Heart left ventricle (tissue), 16 donors: ENCODE measurements at regions not wholly inside any gene's neighbourhood (a gene's known extent, or its start where the extent isn't known, plus 50 kb on each side); places are given as distances from the start of the nearest gene placed in this dataset.

Experiments used
- ATAC-seq, 4 donors: fragments of 200-7000 bp; cut with Tn5 transposase; one replicate each; pipeline ENCODE4 v1.9.1; 2020 to 2022; ENCODE audit warnings: moderate library complexity in 4 of 4, mild to moderate bottlenecking in 3 of 4, moderate number of reproducible peaks in 1 of 4
- DNase-seq, 5 donors: peaks; one replicate each; pipeline ENCODE4 v3.0.0-alpha.2; 2020
- H3K27ac ChIP-seq, 12 donors: fragments of 200-600 bp; sonication (generic) in 4 of 12; one replicate each; pipeline versions ENCODE4 v1.5.0 to v1.8.0; 2016 to 2022; ENCODE audit warnings: mild to moderate bottlenecking in 2 of 12
- H3K27me3 ChIP-seq, 9 donors: fragments of 200-600 bp; sonication (generic) in 2 of 9; one replicate each; pipeline versions ENCODE4 v1.5.1 to v1.8.0; 2016 to 2022; ENCODE audit warnings: mild to moderate bottlenecking in 3 of 9
- H3K36me3 ChIP-seq, 9 donors: fragments of 200-600 bp; sonication (generic) in 2 of 9; one replicate each; pipeline versions ENCODE4 v1.5.0 to v1.8.0; 2018 to 2022; ENCODE audit warnings: mild to moderate bottlenecking in 2 of 9
- H3K4me1 ChIP-seq, 12 donors: fragments of 200-600 bp; sonication (generic) in 4 of 12; one replicate each; pipeline versions ENCODE4 v1.5.0 to v1.8.0; 2016 to 2022; ENCODE audit warnings: mild to moderate bottlenecking in 3 of 12
- H3K4me3 ChIP-seq, 12 donors: fragments of 200-600 bp; sonication (generic) in 4 of 12; one replicate each; pipeline versions ENCODE4 v1.5.0 to v1.8.0; 2017 to 2022; ENCODE audit warnings: mild to moderate bottlenecking in 9 of 12, moderate library complexity in 4 of 12
- H3K9me3 ChIP-seq, 12 donors: fragments of 200-600 bp; sonication (generic) in 4 of 12; one replicate each; pipeline versions ENCODE4 v1.5.0 to v1.8.0; 2016 to 2022; ENCODE audit warnings: mild to moderate bottlenecking in 1 of 12
- POLR2A ChIP-seq, 2 donors: fragments of 450-650 bp; IDR thresholded peaks; one replicate each; pipeline ENCODE4 v1.6.1; 2017; ENCODE audit warnings: antibody characterized with exemption in 2 of 2, mild to moderate bottlenecking in 2 of 2, moderate library complexity in 2 of 2
- whole genome bisulfite sequencing, 4 donors: extraction: QIAGEN DNeasy Blood & Tissue Kit in 2 of 4; methylation state at CpG; one replicate each; pipeline versions ENCODE4 v1.1.5 to v1.1.7; 2013 to 2018; 5-methylcytosine and 5-hydroxymethylcytosine counted together
- intact Hi-C, 10 donors: fragments of 100-400 bp; cut with DNase I; formaldehyde crosslinking; loops; one replicate each; pipeline versions ENCODE4 v1.11.1 to v1.14.2; 2022
- TF ChIP-seq, protein P1 (sequence below), 12 donors: fragments of 200-600 bp; sonication (generic) in 4 of 12; IDR thresholded peaks; one replicate each; pipeline versions ENCODE4 v1.5.0 to v1.8.0; 2018 to 2022; ENCODE audit warnings: antibody characterized with exemption in 12 of 12, mild to moderate bottlenecking in 5 of 12
- donor health status: ischemic (EF 13 %, LVEDD 7.1; RV severe dilation, severe dysfunction).
- donor health status: healthy with polysubstance abuse.
- donor health status: DM: no; HTN: yes; CAD: no.
- donor health status: DM: no; HTN: no; CAD: no.
- donor health status: ischemic (EF 25% LVEDD 6.9; RV normal size, moderate dysfunction).
- donor health status: ischemic (EF 25% LVEDD 5.7; RV mildly dilated, moderate dysfunction).
- donor health status: healthy.
- donor health status: DM: yes; HTN: yes; CAD: no.
- donor health status: ischemic (EF 35%, LVEDD 5.7; RV mildly dilated, moderate dysfunction).
- donor health status: nonischemic (EF 11% LVEDD 7.7; RV severe dilation, severe dysfunction).
- donor health status: DM: yes; HTN: yes; CAD: no.
- donor health status: PGD.
- donor health status: ischemic (EF 29% LVEDD 5.4; RV normal size, mild dysfunction).
- donor health status: nonischemic (EF 23%, LVEDD 6.1; RV moderate dilation, normal function).

DNA sequence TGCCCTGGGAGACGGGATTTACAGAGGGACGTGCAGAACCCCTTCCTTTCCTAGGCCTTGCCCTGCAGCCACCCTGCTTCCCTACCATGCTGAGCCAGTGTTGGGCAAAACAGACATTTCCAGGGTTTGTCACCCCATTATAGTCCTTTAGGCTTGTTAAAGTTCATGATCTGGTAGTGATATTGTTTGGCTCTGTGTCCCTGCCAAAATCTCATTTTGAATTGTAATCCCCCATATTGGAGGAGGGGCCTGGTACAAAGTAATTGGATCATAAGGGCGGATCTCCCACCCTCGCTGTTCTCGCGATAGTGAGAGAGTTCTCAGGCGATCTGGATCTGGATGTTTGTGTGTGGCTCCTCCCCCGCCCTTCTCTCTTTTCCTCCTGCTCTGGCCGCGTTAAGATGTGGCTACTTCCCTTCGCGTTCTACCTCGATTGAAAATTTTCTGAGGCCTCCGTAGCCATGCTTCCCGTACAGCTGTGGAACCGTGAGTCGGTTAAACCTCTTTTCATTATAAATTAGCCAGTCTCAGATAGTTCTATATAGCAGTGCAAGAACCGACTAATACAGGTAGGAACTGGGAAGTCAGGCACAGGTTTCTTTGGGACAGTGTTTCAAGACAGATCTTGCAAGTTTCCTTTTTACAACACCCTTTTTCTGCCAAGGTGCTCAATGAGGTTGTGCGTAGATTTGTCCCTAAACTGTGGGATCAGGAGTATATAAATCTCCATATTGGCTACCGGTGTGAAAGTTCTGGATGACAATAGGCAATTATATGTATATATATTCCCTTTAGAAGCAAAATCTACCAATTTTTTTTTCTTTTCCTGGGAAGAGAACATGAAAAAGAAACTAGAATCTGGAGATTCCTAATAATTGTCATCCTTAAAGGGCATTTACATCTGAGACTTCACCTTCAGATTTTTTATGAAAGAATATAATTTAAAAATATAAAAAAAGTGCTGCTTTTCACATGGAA is 152.1 kb downstream of the SAMD5 start:
- ATAC-seq: no peak
- Histone ChIP-seq H3K4me3 (no peak overlapping the region), H3K36me3 (no peaks in the 10 kb centered on the region), H3K4me1 (no peaks in the 10 kb centered on the region), H3K9me3 (no peaks in the 10 kb centered on the region), H3K27ac (no peak overlapping the region), H3K27me3 (no peaks in the 10 kb centered on the region)
- DNase-seq: no peak
- intact Hi-C loops: no loop called here
- WGBS, 4 donors: 92 to 95% (median 94%) methylated on average over 20 of the region's 20 CpGs
- TF ChIP-seq, protein P1, sequence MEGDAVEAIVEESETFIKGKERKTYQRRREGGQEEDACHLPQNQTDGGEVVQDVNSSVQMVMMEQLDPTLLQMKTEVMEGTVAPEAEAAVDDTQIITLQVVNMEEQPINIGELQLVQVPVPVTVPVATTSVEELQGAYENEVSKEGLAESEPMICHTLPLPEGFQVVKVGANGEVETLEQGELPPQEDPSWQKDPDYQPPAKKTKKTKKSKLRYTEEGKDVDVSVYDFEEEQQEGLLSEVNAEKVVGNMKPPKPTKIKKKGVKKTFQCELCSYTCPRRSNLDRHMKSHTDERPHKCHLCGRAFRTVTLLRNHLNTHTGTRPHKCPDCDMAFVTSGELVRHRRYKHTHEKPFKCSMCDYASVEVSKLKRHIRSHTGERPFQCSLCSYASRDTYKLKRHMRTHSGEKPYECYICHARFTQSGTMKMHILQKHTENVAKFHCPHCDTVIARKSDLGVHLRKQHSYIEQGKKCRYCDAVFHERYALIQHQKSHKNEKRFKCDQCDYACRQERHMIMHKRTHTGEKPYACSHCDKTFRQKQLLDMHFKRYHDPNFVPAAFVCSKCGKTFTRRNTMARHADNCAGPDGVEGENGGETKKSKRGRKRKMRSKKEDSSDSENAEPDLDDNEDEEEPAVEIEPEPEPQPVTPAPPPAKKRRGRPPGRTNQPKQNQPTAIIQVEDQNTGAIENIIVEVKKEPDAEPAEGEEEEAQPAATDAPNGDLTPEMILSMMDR (IDR thresholded peaks at IDR 0.05): no peak
- no peak for TF ChIP-seq POLR2A (IDR thresholded peaks at IDR 0.05)

DNA sequence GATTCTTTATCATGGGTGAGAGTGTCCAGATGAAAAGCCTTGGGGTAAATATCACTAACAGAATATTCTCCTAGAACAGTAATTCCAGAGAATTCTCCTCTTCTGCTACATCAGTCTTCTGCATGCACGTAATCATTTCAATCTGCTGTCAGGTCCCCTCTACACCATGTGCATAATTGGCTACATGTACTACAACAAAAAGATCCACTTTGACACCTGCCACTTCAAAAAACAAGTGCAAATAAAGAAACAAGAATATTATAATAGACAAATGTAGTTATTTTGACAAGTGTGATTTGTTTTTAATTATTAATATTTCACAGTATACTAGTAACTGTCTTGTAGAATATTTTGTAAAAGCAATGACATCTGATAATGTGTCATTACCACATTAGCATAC is 154.2 kb downstream of the SAMD5 start:
- intact Hi-C loops: no loop called here
- Histone ChIP-seq H3K4me3 (no peak overlapping the region), H3K27ac (no peak overlapping the region), H3K4me1 (no peaks in the 10 kb centered on the region), H3K9me3 (no peaks in the 10 kb centered on the region), H3K27me3 (no peaks in the 10 kb centered on the region), H3K36me3 (no peaks in the 10 kb centered on the region)
- ATAC-seq (no peak), DNase-seq (no peak)
- 92 to 100% (median 95%) methylated on average over 1 of the region's 1 CpG for WGBS, 4 donors
- TF ChIP-seq POLR2A (IDR thresholded peaks at IDR 0.05): no peak
- TF ChIP-seq, protein P1 (IDR thresholded peaks at IDR 0.05): no peak

GRCh38 chr6:147664092-147664491 is 155.6 kb downstream of the SAMD5 start:
- Histone ChIP-seq H3K4me1 (no peaks in the 10 kb centered on the region), H3K36me3 (no peaks in the 10 kb centered on the region), H3K4me3 (no peak overlapping the region), H3K27me3 (no peaks in the 10 kb centered on the region), H3K9me3 (no peaks in the 10 kb centered on the region), H3K27ac (no peak overlapping the region)
- intact Hi-C loops: no loop called here
- WGBS, 4 donors: 58 to 75% (median 70%) methylated on average over 2 of the region's 2 CpGs
- DNase-seq (no peak), ATAC-seq (no peak)
- no peak for TF ChIP-seq POLR2A (IDR thresholded peaks at IDR 0.05)

DNA sequence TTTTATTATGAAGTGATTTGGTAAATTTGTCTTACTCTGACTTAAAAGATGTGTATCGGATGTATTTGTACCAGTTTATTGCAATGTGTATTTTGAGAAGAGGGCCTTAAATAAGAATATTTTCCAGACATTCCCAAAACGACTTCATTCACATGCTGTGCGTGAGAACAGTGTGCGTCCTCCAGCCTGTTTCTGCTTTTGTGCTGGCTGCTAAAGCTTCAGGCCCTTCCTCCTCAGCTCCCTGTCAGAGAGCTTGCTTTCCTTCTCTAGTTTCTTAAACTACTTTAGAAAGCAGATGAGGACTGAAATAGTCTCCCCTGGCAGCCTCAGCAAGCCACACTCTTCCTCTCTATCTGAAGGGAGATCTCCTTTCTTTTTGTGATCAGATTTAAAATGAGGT is 157.8 kb downstream of the SAMD5 start:
- no peaks in the 10 kb centered on the region for H3K36me3 ChIP-seq
- TF ChIP-seq, protein P1 (IDR thresholded peaks at IDR 0.05): no peak
- TF ChIP-seq POLR2A (IDR thresholded peaks at IDR 0.05): no peak
- peaks cover 0 to 19% (median 0%) of the 10 kb centered on the region in 12 donors for H3K9me3 ChIP-seq
- H3K27me3 ChIP-seq: no peaks in the 10 kb centered on the region
- intact Hi-C loops: no loop called here
- no peak for ATAC-seq
- DNase-seq: no peak
- H3K4me3 ChIP-seq: no peak overlapping the region
- no peak overlapping the region for H3K27ac ChIP-seq
- H3K4me1 ChIP-seq: no peaks in the 10 kb centered on the region
- WGBS, 4 donors: 73 to 90% (median 79%) methylated on average over 4 of the region's 4 CpGs
